Suprapubic skin (tissue), 3 donors: ENCODE measurements at regions not wholly inside any gene's neighbourhood (a gene's known extent, or its start where the extent isn't known, plus 50 kb on each side); places are given as distances from the start of the nearest gene placed in this dataset.

ENCODE experiments used
- POLR2A ChIP-seq, 2 donors: fragments of 450-650 bp; IDR thresholded peaks; one replicate each; pipeline ENCODE4 v1.6.1; 2017; ENCODE audit warnings: antibody characterized with exemption in 2 of 2, mild to moderate bottlenecking in 2 of 2, moderate library complexity in 2 of 2
- TF ChIP-seq, protein P1 (sequence below), 2 donors: fragments of 200-600 bp in 1 of 2; fragments of 450-650 bp in 1 of 2; sonication (generic) in 1 of 2; IDR thresholded peaks; one replicate each; pipeline ENCODE4 v1.5.1; 2016 to 2019; ENCODE audit warnings: antibody characterized with exemption in 2 of 2, mild to moderate bottlenecking in 1 of 2, moderate library complexity in 1 of 2

GRCh38 chr4:144291164-144291563 is 150.6 kb upstream of the GYPA start:
- TF ChIP-seq, protein P1, sequence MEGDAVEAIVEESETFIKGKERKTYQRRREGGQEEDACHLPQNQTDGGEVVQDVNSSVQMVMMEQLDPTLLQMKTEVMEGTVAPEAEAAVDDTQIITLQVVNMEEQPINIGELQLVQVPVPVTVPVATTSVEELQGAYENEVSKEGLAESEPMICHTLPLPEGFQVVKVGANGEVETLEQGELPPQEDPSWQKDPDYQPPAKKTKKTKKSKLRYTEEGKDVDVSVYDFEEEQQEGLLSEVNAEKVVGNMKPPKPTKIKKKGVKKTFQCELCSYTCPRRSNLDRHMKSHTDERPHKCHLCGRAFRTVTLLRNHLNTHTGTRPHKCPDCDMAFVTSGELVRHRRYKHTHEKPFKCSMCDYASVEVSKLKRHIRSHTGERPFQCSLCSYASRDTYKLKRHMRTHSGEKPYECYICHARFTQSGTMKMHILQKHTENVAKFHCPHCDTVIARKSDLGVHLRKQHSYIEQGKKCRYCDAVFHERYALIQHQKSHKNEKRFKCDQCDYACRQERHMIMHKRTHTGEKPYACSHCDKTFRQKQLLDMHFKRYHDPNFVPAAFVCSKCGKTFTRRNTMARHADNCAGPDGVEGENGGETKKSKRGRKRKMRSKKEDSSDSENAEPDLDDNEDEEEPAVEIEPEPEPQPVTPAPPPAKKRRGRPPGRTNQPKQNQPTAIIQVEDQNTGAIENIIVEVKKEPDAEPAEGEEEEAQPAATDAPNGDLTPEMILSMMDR (IDR thresholded peaks at IDR 0.05) = no peak
- no peak for TF ChIP-seq POLR2A (IDR thresholded peaks at IDR 0.05)
